Ectodermal cell (in vitro differentiated cells): ENCODE measurements at regions not wholly inside any gene's neighbourhood (a gene's known extent, or its start where the extent isn't known, plus 50 kb on each side); places are given as distances from the start of the nearest gene placed in this dataset.

Experiments used
- H3K27ac ChIP-seq: 2 replicates; pipeline ENCODE4 v1.7.0; 2013; ENCODE audit warnings: mild to moderate bottlenecking, low read depth, low read length; ENCODE audit not compliant: insufficient read depth, poor library complexity, severe bottlenecking
- H3K27me3 ChIP-seq: 2 replicates; pipeline ENCODE4 v1.7.0; 2013; ENCODE audit warnings: mild to moderate bottlenecking, low read length; ENCODE audit not compliant: insufficient read depth, control insufficient read depth, poor library complexity, severe bottlenecking
- H3K36me3 ChIP-seq: one replicate; pipeline ENCODE4 v1.7.0; 2013; ENCODE audit warnings: low read length; ENCODE audit not compliant: control insufficient read depth, insufficient read depth
- H3K4me1 ChIP-seq: one replicate; pipeline ENCODE4 v1.7.0; 2013; ENCODE audit warnings: low read length; ENCODE audit not compliant: control insufficient read depth, insufficient read depth
- H3K4me3 ChIP-seq: 2 replicates; pipeline ENCODE4 v1.7.0; 2013; ENCODE audit warnings: low read depth, low read length, control low read depth; ENCODE audit not compliant: insufficient read depth
- H3K9me3 ChIP-seq: 2 replicates; pipeline ENCODE4 v1.7.0; 2013; ENCODE audit warnings: mild to moderate bottlenecking, low read length, moderate library complexity; ENCODE audit not compliant: control insufficient read depth
- WGBS, 2 experiments: methylation state at CpG; one replicate each; pipeline ENCODE4 v1.1.7; 2013; ENCODE audit warnings: missing lambda C conversion rate in 2 of 2; 5-methylcytosine and 5-hydroxymethylcytosine counted together

DNA sequence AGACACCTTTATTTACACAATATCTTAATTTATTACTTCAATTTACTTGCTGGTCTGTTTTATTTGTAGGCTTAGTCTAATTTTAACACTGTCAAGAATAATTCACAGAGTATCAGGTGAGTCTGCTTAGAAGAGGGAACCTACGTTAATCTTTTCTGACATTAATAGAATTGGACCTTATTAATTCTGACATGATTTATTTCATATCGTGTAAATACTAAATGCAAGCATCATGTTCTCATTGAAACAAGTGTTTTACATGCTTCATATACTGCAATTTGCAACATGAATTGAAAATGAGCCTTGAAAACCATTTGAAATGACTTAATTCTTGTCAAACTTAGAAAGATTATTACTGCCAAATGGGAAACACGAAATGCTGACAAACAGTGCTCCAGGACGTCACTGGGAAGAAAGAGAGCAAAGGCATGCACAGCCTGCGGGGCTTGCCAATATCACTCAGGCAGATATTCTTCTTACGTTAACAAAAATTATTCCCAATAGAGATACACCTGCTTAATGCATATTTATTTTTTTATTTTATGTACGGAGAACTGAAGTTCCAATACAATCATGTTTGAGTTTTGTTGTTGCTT, 282.0 kb upstream of the AKR1E2 start:
- no peaks in the 10 kb centered on the region for H3K4me1 ChIP-seq
- H3K36me3 ChIP-seq: no peaks in the 10 kb centered on the region
- H3K27me3 ChIP-seq: no peaks in the 10 kb centered on the region
- no peak overlapping the region for H3K27ac ChIP-seq
- 91 to 93% methylated on average over 6 to 7 of the region's 7 CpGs for WGBS, 2 experiments
- no peak overlapping the region for H3K4me3 ChIP-seq
- no peaks in the 10 kb centered on the region for H3K9me3 ChIP-seq

DNA sequence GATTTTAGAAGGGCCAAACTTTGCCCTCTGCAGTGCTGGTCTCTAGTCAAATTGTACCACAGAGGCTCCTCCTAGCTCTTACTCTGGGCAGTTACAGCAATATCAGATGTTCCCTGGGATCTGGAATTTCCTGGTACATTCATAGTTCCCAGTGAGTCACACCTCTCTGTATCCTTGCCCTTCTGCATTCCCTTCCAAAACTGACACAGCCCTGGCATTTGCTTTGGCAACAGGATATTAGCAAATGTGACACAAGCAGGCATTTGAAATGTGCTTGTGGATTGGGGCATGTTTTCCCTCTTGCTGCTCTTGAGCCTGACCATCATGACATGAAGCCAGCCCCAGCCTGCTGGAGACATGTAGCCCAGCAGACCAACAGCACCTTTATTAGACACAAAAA, 284.7 kb upstream of the AKR1E2 start:
- Histone ChIP-seq H3K9me3 (no peaks in the 10 kb centered on the region), H3K36me3 (no peaks in the 10 kb centered on the region), H3K27ac (no peak overlapping the region), H3K27me3 (no peaks in the 10 kb centered on the region), H3K4me1 (no peaks in the 10 kb centered on the region), H3K4me3 (no peak overlapping the region)

DNA sequence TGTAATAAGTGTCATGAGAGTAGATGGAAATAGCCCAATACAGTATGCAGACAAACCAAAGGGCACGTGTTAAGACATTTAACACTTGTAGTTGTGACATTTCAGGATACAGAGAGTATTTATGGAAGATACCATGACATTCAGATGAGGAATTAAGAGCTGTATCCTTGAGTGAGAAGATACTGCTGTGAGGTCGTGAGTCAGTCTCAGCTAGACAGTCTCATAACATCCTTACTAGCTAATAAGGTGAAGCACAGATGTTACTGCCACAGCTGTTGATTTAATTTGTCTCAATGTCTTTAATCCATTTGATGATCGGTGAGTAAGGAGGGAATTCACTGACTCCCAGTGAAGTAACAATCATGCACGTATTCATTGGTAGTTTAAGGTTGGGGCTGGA, 288.0 kb upstream of the AKR1E2 start:
- Histone ChIP-seq H3K9me3 (no peaks in the 10 kb centered on the region), H3K27ac (no peak overlapping the region), H3K36me3 (no peaks in the 10 kb centered on the region), H3K27me3 (no peaks in the 10 kb centered on the region), H3K4me1 (no peaks in the 10 kb centered on the region), H3K4me3 (no peak overlapping the region)
- 91 to 93% methylated on average over 4 of the region's 4 CpGs for WGBS, 2 experiments

DNA sequence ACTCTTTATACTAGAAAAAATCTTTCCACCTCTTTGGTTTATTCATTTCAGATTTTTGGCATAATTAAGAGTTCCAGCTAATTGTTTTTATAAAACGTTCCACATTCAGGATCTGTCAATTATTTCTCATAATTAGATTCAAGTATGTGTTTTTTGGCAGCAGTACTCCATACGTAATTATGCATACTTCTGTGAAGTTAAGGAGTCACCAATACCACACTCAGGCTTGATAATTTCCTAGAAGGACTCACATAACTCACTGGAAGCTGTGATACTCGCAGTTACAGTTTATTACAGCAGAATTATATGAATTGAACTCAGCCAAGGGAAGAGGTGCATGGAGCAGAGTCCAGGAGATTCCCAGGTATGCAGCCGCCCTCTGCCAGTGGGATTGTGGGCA, 290.5 kb upstream of the AKR1E2 start:
- Histone ChIP-seq H3K27ac (no peak overlapping the region), H3K4me1 (no peaks in the 10 kb centered on the region), H3K9me3 (no peaks in the 10 kb centered on the region), H3K27me3 (no peaks in the 10 kb centered on the region), H3K4me3 (no peak overlapping the region), H3K36me3 (no peaks in the 10 kb centered on the region)
- WGBS, 2 experiments: 96 to 100% methylated on average over 3 to 4 of the region's 4 CpGs

DNA sequence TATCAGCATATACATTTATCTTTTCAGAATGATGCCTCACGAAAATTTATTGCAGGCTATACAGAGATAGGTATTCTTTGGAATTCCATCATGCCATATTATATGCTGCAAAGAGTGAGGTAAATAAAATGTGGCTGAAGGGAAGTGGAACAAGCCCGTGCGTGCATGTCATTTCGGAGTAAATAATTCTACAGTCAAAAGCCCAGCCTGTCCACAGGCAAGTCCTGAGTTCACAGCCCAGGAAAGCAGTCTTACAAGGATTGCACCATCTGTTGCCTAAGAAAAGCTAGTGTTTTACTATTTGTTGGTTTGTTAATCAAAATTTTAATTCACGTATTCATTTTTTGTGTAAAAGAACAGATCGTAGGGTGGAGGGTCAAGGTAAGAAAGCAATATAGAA, 292.4 kb upstream of the AKR1E2 start:
- Histone ChIP-seq H3K36me3 (no peaks in the 10 kb centered on the region), H3K9me3 (no peaks in the 10 kb centered on the region), H3K4me3 (no peak overlapping the region), H3K27ac (no peak overlapping the region), H3K4me1 (no peaks in the 10 kb centered on the region), H3K27me3 (no peaks in the 10 kb centered on the region)
- WGBS, 2 experiments: 94 to 96% methylated on average over 6 of the region's 6 CpGs

DNA sequence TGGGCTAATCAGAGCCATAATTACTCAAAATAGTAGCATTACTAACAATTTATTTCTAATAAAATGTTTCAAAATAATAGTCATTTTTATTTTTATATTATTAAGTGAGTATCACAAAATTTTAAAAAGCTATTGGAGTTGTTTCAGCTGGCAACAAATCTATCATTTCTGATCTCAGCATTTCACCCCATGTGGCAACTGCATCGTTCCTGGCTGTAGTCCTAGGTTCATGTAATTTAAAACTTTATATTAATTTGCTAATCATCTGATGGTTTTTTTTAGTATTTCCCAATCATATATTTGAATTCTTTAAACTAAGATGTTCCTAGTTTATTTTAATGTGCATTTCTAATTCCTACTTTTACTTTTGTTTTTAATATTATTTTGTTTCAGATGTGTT, 293.0 kb upstream of the AKR1E2 start:
- WGBS, 2 experiments: 100% methylated on average over 1 of the region's 1 CpG; no CpG with 5 or more reads in 1 of the 2 experiments
- Histone ChIP-seq H3K36me3 (no peaks in the 10 kb centered on the region), H3K9me3 (no peaks in the 10 kb centered on the region), H3K27ac (no peak overlapping the region), H3K4me3 (no peak overlapping the region), H3K4me1 (no peaks in the 10 kb centered on the region), H3K27me3 (no peaks in the 10 kb centered on the region)

DNA sequence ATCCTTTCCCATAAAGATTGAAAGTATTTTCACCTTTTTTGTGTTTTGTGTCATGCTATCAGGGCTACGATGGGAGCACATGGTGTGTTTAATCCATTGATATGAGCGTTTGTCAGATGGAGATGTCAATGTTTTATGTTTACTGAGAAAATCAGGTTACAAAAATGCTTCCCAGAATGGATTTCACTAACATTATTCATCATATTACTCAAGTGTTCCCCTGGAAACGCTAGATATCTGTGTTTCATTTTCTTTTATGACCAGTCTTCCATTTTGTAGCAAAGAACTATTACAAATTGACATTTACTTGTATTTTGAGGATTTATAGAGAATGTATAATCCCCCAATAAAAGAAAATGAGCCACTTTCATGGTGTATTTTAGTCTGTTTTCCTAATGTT, 293.5 kb upstream of the AKR1E2 start:
- Histone ChIP-seq H3K27ac (no peak overlapping the region), H3K36me3 (no peaks in the 10 kb centered on the region), H3K27me3 (no peaks in the 10 kb centered on the region), H3K9me3 (no peaks in the 10 kb centered on the region), H3K4me3 (no peak overlapping the region), H3K4me1 (no peaks in the 10 kb centered on the region)
- 86 to 94% methylated on average over 2 to 3 of the region's 3 CpGs for WGBS, 2 experiments

DNA sequence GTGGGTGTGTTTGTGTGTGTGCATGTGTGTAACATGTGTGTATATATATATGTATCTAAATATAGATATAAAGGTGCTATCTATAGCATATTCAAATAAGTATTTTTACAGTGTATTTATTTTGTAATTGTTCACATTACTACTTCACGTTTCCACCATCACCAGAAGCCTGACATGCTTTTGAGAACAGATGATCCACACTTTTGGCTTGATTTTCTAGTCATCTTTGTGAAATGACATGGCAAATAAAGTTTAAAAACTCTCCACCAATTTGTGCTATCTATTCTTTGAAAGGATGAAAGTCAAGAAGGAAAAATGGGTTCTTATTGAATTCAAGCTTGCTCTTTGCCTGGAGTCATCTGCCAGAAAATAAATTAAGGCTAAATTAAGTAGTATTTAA, 294.0 kb upstream of the AKR1E2 start:
- H3K27me3 ChIP-seq: no peaks in the 10 kb centered on the region
- no peaks in the 10 kb centered on the region for H3K36me3 ChIP-seq
- no peaks in the 10 kb centered on the region for H3K4me1 ChIP-seq
- no peak overlapping the region for H3K4me3 ChIP-seq
- 100% methylated on average over 1 of the region's 1 CpG; no CpG with 5 or more reads in 1 of the 2 experiments for WGBS, 2 experiments
- H3K9me3 ChIP-seq: no peaks in the 10 kb centered on the region
- H3K27ac ChIP-seq: no peak overlapping the region

DNA sequence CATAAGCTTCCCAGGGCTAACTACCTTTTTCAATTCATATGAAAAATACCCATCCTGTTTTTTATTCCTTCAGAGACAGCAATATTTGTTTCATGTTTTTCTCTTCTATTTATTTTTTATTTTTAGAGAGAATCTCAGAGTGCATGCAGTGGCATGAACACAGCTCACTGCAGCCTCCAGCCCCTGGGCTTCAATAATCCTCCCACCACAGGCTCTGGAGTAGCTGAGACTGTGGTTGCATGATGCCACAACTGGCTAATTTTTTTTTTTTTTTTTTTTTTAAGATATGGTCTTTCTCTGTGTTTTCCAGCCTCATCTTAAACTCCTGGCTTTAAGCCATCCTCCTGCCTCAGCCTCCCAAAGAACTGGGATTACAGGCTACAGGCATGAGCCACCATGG, 296.7 kb upstream of the AKR1E2 start:
- H3K4me1 ChIP-seq: no peaks in the 10 kb centered on the region

DNA sequence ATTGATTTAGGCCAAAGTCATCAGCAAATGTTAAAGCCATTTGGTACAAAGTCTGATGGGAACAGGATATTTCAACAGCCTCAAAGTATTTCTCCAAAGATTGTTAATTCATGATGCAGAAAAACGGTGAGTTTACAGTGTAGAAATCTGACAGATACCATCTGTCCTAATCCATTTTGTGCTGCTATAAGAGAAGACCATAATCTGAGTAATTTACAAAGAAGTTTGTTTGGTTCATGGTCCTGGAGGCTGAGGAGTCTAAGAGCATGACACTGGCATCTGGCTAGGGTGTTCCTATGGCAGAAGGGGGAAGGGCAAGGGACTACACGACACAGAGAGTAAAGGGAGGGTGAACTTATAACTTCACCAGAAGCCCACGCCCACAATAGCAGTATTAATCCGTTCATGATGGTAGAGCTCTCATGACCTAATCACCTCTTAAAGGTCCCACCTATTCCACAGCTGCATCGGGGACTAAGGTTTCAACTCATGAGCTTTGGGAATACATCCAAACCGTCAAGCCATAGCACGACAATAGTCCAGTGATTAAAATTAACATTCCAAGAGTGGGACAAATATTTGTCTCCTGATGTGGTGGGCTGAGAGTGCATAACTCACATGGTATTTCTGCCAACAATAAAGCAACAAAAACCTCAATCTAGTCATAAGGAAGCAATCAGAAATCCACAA, 298.6 kb upstream of the AKR1E2 start:
- Histone ChIP-seq H3K4me1 (no peaks in the 10 kb centered on the region), H3K27ac (no peak overlapping the region), H3K9me3 (no peaks in the 10 kb centered on the region), H3K4me3 (no peak overlapping the region), H3K27me3 (no peaks in the 10 kb centered on the region), H3K36me3 (no peaks in the 10 kb centered on the region)
- WGBS, 2 experiments: 88 to 96% methylated on average over 7 of the region's 7 CpGs

More for the DNA sequence above, 296.7 kb upstream of the AKR1E2 start:
- Histone ChIP-seq H3K36me3 (no peaks in the 10 kb centered on the region), H3K27ac (no peak overlapping the region), H3K27me3 (no peaks in the 10 kb centered on the region), H3K9me3 (no peaks in the 10 kb centered on the region), H3K4me3 (no peak overlapping the region)
